K562 (cell line): ENCODE measurements at regions not wholly inside any gene's neighbourhood (a gene's known extent, or its start where the extent isn't known, plus 50 kb on each side); places are given as distances from the start of the nearest gene placed in this dataset.

Source experiments
- ATAC-seq: fragments of 200-7000 bp; cut with Tn5 transposase; 3 replicates; pipeline ENCODE4 v1.9.1; 2020; ENCODE audit warnings: moderate library complexity
- BruUV-seq: library from RNA; stranded (reverse); fragments of 400-500 nt; replicated peaks from 2 replicates; lab custom pipeline; 2021; lab: Mats Ljungman, UMichigan
- CTCF ChIA-PET: fragments of 300-600 bp; formaldehyde crosslinking; extraction: SDS; loops from one replicate; lab custom pipeline; 2021; ENCODE audit warnings: low intra/inter-chr PET ratio; lab: Yijun Ruan, JAX
- POLR2A ChIA-PET: fragments of 300-600, 350-650 bp; sonication (Branson Sonifier 250); formaldehyde crosslinking; extraction: SDS; loops from one replicate; lab custom pipeline; 2021; ENCODE audit warnings: antibody characterized with exemption, inconsistent platforms; lab: Yijun Ruan, JAX
- DNase-seq, 4 experiments: peaks; one replicate each; pipeline versions ENCODE4 v3.0.0 to v3.0.0-alpha.2; 2011 to 2018; ENCODE audit warnings: low spot score in 3 of 4, mixed read lengths in 3 of 4; ENCODE audit errors: extremely low read depth in 1 of 4
- FAIRE-seq: peaks from 2 replicates; lab custom pipeline; 2011; peaks lifted over from hg19 to GRCh38; lab: Jason Lieb, UNC
- H2AFZ ChIP-seq: 2 replicates; pipeline ENCODE4 v1.6.0; 2011; ENCODE audit warnings: low read depth, low read length, control low read depth, inconsistent platforms
- H3K27ac ChIP-seq: fragments of 200-600 bp; 3 replicates; pipeline ENCODE4 v1.8.0; 2011; ENCODE audit warnings: low read depth, mild to moderate bottlenecking, control low read depth, inconsistent platforms, low read length, moderate library complexity, mixed read lengths; ENCODE audit errors: extremely low read depth
- H3K27me3 ChIP-seq, 2 experiments: fragments of 300-600 bp in 1 of 2; 2 replicates in 1 of 2; 3 replicates in 1 of 2; pipeline versions ENCODE4 v1.6.0 to v1.8.0; 2011; ENCODE audit warnings: inconsistent platforms in 2 of 2, low read length in 2 of 2, mild to moderate bottlenecking in 1 of 2, mixed read lengths in 1 of 2, moderate library complexity in 1 of 2; ENCODE audit not compliant: control insufficient read depth in 2 of 2, insufficient read depth in 2 of 2
- H3K36me3 ChIP-seq: fragments of 300-600 bp; 3 replicates; pipeline ENCODE4 v1.8.0; 2011; ENCODE audit warnings: mild to moderate bottlenecking, low read length, inconsistent platforms; ENCODE audit not compliant: control insufficient read depth, insufficient read depth
- H3K4me1 ChIP-seq, 2 experiments: fragments of 200-600 bp in 1 of 2; replicated peaks in 1 of 2; 2 replicates in 1 of 2; 3 replicates in 1 of 2; pipeline versions ENCODE4 v1.5.1 to v1.8.0; 2011; ENCODE audit warnings: inconsistent platforms in 2 of 2, low read length in 2 of 2, mild to moderate bottlenecking in 1 of 2, mixed read lengths in 1 of 2, moderate library complexity in 1 of 2; ENCODE audit not compliant: control insufficient read depth in 2 of 2, insufficient read depth in 2 of 2
- H3K4me2 ChIP-seq: 2 replicates; pipeline ENCODE4 v1.6.1; 2011; ENCODE audit warnings: low read length, control low read depth, inconsistent platforms, mixed read lengths; ENCODE audit not compliant: insufficient read depth
- H3K4me3 ChIP-seq: fragments of 200-600 bp; sonication (generic), shearing (Covaris generic); 2 replicates; pipeline ENCODE4 v1.5.1; 2016; ENCODE audit warnings: control low read depth, inconsistent platforms
- H3K79me2 ChIP-seq: fragments of 200-600 bp; 3 replicates; pipeline ENCODE4 v1.8.0; 2011; ENCODE audit warnings: low read length, inconsistent platforms; ENCODE audit not compliant: control insufficient read depth, insufficient read depth
- H3K9ac ChIP-seq, 2 experiments: 2 replicates each; pipeline versions ENCODE4 v1.6.0 to v1.6.1; 2011; ENCODE audit warnings: low read depth in 2 of 2, low read length in 2 of 2, control low read depth in 1 of 2, inconsistent platforms in 1 of 2, mild to moderate bottlenecking in 1 of 2, mixed read lengths in 1 of 2; ENCODE audit not compliant: insufficient read depth in 1 of 2
- H3K9me1 ChIP-seq: one replicate; pipeline ENCODE4 v1.6.0; 2011; ENCODE audit warnings: inconsistent platforms, mild to moderate bottlenecking, low read length, moderate library complexity; ENCODE audit not compliant: control insufficient read depth, insufficient read depth
- H3K9me3 ChIP-seq: replicated peaks from 2 replicates; pipeline ENCODE4 v1.5.1; 2011; ENCODE audit warnings: low read depth, low read length, inconsistent platforms; ENCODE audit not compliant: control insufficient read depth, insufficient read depth
- H4K20me1 ChIP-seq: replicated peaks from 2 replicates; pipeline ENCODE4 v1.6.1; 2011; ENCODE audit warnings: low read length, inconsistent platforms, mixed read lengths; ENCODE audit not compliant: control insufficient read depth, insufficient read depth
- BRD4 ChIP-seq: fragments of 200-600 bp; sonication (generic); IDR thresholded peaks from 2 replicates; pipeline ENCODE4 v1.6.1; 2017; ENCODE audit warnings: inconsistent platforms
- CHD4 ChIP-seq: fragments of 200-600 bp; sonication (generic); IDR thresholded peaks from 3 replicates; pipeline ENCODE4 v1.6.1; 2012; ENCODE audit warnings: low read depth, mild to moderate bottlenecking, mixed read lengths, low read length, inconsistent platforms; ENCODE audit not compliant: insufficient read depth, insufficient replicate concordance, poor library complexity, severe bottlenecking
- ETS2 ChIP-seq: IDR thresholded peaks from 2 replicates; pipeline ENCODE4 v1.6.1; 2016; ENCODE audit warnings: borderline replicate concordance, missing genetic modification characterization, mild to moderate bottlenecking, moderate library complexity, missing compliant biosample characterization; ENCODE audit not compliant: poor library complexity, severe bottlenecking
- GTF2F1 ChIP-seq: IDR thresholded peaks from 2 replicates; pipeline ENCODE4 v1.6.1; 2011; ENCODE audit warnings: low read depth, low read length, improper control_type of control experiment
- MAFK ChIP-seq: IDR thresholded peaks from 2 replicates; pipeline ENCODE4 v1.6.1; 2011; ENCODE audit warnings: low read length, improper control_type of control experiment
- NFIC ChIP-seq: fragments of 450-650 bp; IDR thresholded peaks from 2 replicates; pipeline ENCODE4 v1.6.1; 2017; ENCODE audit warnings: mild to moderate bottlenecking, inconsistent platforms
- POLR3A ChIP-seq: IDR thresholded peaks from 2 replicates; pipeline ENCODE4 v1.6.1; 2011; ENCODE audit warnings: borderline replicate concordance, mild to moderate bottlenecking, moderate library complexity; ENCODE audit not compliant: insufficient read length, insufficient read depth; ENCODE audit errors: extremely low read depth
- SRSF3 ChIP-seq: fragments of 200-400 bp; formaldehyde crosslinking; IDR thresholded peaks from 2 replicates; pipeline ENCODE4 v1.6.1; 2016; ENCODE audit warnings: mild to moderate bottlenecking, low read length, moderate library complexity; ENCODE audit not compliant: insufficient read depth
- TEAD1 ChIP-seq, 2 experiments: fragments of 450-650 bp in 1 of 2; sonication (generic) in 1 of 2; formaldehyde crosslinking; IDR thresholded peaks; 2 replicates each; pipeline versions ENCODE4 v1.4.0 to v1.8.0; 2020 to 2022; ENCODE audit warnings: mild to moderate bottlenecking in 2 of 2, missing genetic modification reagents in 1 of 2
- USF1 ChIP-seq: sonication (generic); formaldehyde crosslinking; IDR thresholded peaks from 2 replicates; pipeline ENCODE4 v1.9.0; 2022; ENCODE audit warnings: mild to moderate bottlenecking, missing genetic modification reagents
- ZBTB1 ChIP-seq: sonication (generic); formaldehyde crosslinking; IDR thresholded peaks from 2 replicates; pipeline ENCODE4 v1.8.1; 2023; ENCODE audit warnings: missing genetic modification reagents, low read depth, mild to moderate bottlenecking, borderline replicate concordance
- ZNF143 ChIP-seq: sonication (generic); formaldehyde crosslinking; IDR thresholded peaks from 2 replicates; pipeline ENCODE4 v1.9.0; 2022; ENCODE audit warnings: mild to moderate bottlenecking, missing genetic modification reagents
- ZNF282 ChIP-seq: sonication (generic); formaldehyde crosslinking; IDR thresholded peaks from 2 replicates; pipeline ENCODE4 v1.8.1; 2023; ENCODE audit warnings: missing genetic modification reagents
- ZNF311 ChIP-seq: fragments of 250-450 bp; sonication (Bioruptor Pico); IDR thresholded peaks from 2 replicates; pipeline ENCODE4 v1.4.0; 2020; ENCODE audit warnings: mild to moderate bottlenecking, moderate library complexity
- ZNF583 ChIP-seq: fragments of 250-450 bp; sonication (Bioruptor Pico); IDR thresholded peaks from 2 replicates; pipeline ENCODE4 v1.4.0; 2020
- ZNF780A ChIP-seq: fragments of 250-450 bp; sonication (Bioruptor Pico); IDR thresholded peaks from 2 replicates; pipeline ENCODE4 v1.5.0; 2021; ENCODE audit warnings: mild to moderate bottlenecking
- WGBS: fragments of 100-300 bp; shearing (Covaris generic); methylation state at CpG from one replicate; pipeline ENCODE4 v1.1.6; 2016; ENCODE audit warnings: low coverage, mixed read lengths; ENCODE audit not compliant: insufficient coverage; ENCODE audit errors: missing lambda C conversion rate; 5-methylcytosine and 5-hydroxymethylcytosine counted together
- in situ Hi-C: fragments of 300-500 bp; cut with MboI; formaldehyde crosslinking; loops from 4 replicates; pipeline ENCODE4 v1.15.0; 2018; ENCODE audit warnings: inconsistent platforms, mixed read lengths
- intact Hi-C: fragments of 100-400 bp; cut with micrococcal nuclease; formaldehyde crosslinking; loops from 2 replicates; pipeline ENCODE4 v1.14.2; 2022
- TF ChIP-seq, protein P1 (sequence below): sonication (generic); formaldehyde crosslinking; IDR thresholded peaks from 2 replicates; pipeline ENCODE4 v1.8.1; 2023; ENCODE audit warnings: mild to moderate bottlenecking, missing genetic modification reagents

DNA sequence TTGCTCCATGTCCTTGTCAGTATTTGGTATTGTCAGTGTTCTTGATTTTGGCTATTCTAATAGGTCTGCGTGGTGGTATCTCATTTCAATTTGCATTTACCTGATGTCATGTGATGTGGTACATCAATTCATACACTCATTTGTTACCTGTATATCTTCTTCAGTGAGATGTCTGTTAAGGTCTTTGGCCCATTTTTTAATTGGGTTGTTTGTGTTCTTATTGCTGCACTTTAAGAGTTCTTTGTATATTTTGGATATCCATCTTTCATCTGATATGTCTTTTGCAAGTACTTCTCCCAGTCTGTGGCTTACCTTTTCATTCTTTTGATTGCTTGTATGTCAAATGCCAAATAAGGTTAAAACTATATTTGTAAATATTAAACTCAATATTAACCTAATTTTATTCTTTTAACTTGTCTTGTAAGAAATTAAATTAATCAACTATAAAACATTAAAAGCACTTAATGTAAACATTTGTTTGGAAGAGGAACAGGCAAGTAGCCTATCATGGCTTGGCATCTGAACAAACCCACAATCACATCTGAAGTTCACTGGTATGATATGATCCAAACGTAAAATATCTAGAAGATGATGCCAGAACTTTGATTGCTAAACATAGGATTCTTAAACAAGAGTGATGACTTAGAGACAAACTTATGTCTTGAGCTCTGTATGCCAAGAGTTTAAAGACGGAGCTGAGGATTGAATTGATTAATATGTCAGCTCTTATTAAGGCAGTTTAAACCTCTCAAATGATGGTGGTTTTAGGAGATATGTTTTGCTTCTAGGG lies 587.3 kb downstream of the ANXA1 start:
- Histone ChIP-seq H4K20me1 (no peaks in the 10 kb centered on the region), H3K9ac (no peak overlapping the region), H3K4me3 (no peak overlapping the region), H3K4me2 (no peak overlapping the region), H3K27ac (no peak overlapping the region), H3K36me3 (no peaks in the 10 kb centered on the region), H3K9me1 (no peaks in the 10 kb centered on the region), H3K4me1 (no peaks in the 10 kb centered on the region), H3K79me2 (no peaks in the 10 kb centered on the region), H3K9me3 (no peaks in the 10 kb centered on the region), H3K27me3 (no peaks in the 10 kb centered on the region), H2AFZ (no peak overlapping the region)
- POLR2A ChIA-PET = no interaction called here
- 26% methylated on average over 3 of the region's 3 CpGs for WGBS
- FAIRE-seq (no peak), DNase-seq (no peak), ATAC-seq (no peak)
- intact Hi-C loops = no loop called here
- no peak for TF ChIP-seq ZNF311
- no peak for TF ChIP-seq SRSF3
- TF ChIP-seq TEAD1 (CRISPR knock-in tag; IDR thresholded peaks at IDR 0.05) = no peak
- no peak for TF ChIP-seq ZNF282 (CRISPR knock-in tag)
- no peak for TF ChIP-seq MAFK
- TF ChIP-seq CHD4 = no peak
- no peak for TF ChIP-seq GTF2F1
- TF ChIP-seq USF1 (CRISPR knock-in tag) = no peak
- TF ChIP-seq ZNF780A (CRISPR knock-in tag) = no peak
- no peak for TF ChIP-seq BRD4
- no peak for TF ChIP-seq POLR3A
- no peak for TF ChIP-seq ETS2 (tag)
- TF ChIP-seq, protein P1, sequence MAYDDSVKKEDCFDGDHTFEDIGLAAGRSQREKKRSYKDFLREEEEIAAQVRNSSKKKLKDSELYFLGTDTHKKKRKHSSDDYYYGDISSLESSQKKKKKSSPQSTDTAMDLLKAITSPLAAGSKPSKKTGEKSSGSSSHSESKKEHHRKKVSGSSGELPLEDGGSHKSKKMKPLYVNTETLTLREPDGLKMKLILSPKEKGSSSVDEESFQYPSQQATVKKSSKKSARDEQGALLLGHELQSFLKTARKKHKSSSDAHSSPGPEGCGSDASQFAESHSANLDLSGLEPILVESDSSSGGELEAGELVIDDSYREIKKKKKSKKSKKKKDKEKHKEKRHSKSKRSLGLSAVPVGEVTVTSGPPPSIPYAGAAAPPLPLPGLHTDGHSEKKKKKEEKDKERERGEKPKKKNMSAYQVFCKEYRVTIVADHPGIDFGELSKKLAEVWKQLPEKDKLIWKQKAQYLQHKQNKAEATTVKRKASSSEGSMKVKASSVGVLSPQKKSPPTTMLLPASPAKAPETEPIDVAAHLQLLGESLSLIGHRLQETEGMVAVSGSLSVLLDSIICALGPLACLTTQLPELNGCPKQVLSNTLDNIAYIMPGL = no peak
- no peak for TF ChIP-seq ZNF583
- no peak for TF ChIP-seq ZBTB1 (CRISPR knock-in tag)
- TF ChIP-seq ZNF143 = no peak
- no peak for TF ChIP-seq NFIC
- CTCF ChIA-PET = no interaction called here
- in situ Hi-C loops = no loop called here
- no TSS peak for BruUV-seq
